KBM-7 (cell line): ENCODE measurements at regions not wholly inside any gene's neighbourhood (a gene's known extent, or its start where the extent isn't known, plus 50 kb on each side); places are given as distances from the start of the nearest gene placed in this dataset.
"Not testable (repeated sequence)": the region's sequence is repeated elsewhere in the genome, so short reads cannot be mapped to it uniquely, and the experiment has no call there.

Source experiments
- DNase-seq: peaks from one replicate; pipeline ENCODE4 v3.0.0-alpha.2; 2015
- in situ Hi-C: fragments of 300-500 bp; cut with MboI; formaldehyde crosslinking; loops from 2 replicates; pipeline ENCODE4 v1.14.3; 2020; ENCODE audit warnings: low sequenced_read_pairs, low pct_unique_long_range_greater_than_20kb, mixed read lengths

- in situ Hi-C loops, result no loop called here
Observed at GRCh38 chr12:25771476-25771875, 187.0 kb upstream of the RASSF8 start.

DNA sequence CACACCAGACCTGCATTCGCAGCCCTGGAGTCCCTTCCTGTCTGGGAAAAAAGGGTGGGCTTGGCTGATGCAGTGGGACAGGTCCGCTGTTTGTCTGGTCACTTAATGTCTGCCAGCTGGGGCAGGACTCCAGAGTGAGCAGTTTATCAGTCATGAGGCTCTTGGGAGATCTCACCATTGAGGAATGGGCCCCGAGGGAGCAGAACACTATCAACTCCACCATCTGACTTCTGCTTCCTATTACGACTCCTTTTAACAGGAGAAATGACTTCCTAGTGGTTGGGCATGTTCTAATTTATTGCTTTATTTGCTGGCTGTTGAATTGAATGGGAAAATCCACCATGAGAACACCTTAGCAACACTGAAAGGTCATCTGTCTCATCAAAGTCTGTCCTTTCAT is 182.5 kb upstream of the RASSF8 start:
- DNase-seq, result peak; percentile 62
- in situ Hi-C loops, result no loop called here

More at GRCh38 chr12:25771476-25771875, 187.0 kb upstream of the RASSF8 start:
- DNase-seq, result no peak

- in situ Hi-C loops, result no loop called here
Observed at GRCh38 chr12:25780771-25781170, 177.7 kb upstream of the RASSF8 start.

GRCh38 chr12:25781232-25781631 is 177.2 kb upstream of the RASSF8 start:
- no peak for DNase-seq
- in situ Hi-C loops, result no loop called here

More at GRCh38 chr12:25780771-25781170, 177.7 kb upstream of the RASSF8 start:
- DNase-seq, result no peak

DNA sequence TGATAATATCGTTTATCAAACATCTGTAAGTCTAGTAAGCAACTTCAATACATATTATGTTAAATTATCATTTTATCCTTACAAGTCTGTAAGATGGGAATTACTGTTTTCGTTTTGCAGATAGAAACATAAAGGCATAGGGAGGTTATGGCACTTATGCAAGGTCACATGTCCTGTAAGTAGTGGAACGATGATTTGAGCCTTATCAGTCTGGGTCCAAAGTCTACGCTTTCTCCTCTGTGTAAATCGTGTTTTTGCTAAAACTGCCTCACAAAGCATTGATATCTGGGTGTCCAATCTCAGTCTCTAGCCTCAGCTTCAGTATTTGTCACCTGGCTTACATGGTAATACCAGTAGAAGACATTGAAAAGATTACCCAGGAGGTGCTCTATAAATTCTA is 174.9 kb upstream of the RASSF8 start:
- in situ Hi-C loops, result no loop called here
- DNase-seq, result no peak

- no peak for DNase-seq
- in situ Hi-C loops, result no loop called here
Observed at GRCh38 chr12:25784669-25785068, 173.8 kb upstream of the RASSF8 start.

GRCh38 chr12:25785134-25785533 is 173.3 kb upstream of the RASSF8 start:
- in situ Hi-C loops, result no loop called here
- no peak for DNase-seq

- in situ Hi-C loops, result no loop called here
- DNase-seq, result no peak
Observed at GRCh38 chr12:25787701-25788100, 170.8 kb upstream of the RASSF8 start.

DNA sequence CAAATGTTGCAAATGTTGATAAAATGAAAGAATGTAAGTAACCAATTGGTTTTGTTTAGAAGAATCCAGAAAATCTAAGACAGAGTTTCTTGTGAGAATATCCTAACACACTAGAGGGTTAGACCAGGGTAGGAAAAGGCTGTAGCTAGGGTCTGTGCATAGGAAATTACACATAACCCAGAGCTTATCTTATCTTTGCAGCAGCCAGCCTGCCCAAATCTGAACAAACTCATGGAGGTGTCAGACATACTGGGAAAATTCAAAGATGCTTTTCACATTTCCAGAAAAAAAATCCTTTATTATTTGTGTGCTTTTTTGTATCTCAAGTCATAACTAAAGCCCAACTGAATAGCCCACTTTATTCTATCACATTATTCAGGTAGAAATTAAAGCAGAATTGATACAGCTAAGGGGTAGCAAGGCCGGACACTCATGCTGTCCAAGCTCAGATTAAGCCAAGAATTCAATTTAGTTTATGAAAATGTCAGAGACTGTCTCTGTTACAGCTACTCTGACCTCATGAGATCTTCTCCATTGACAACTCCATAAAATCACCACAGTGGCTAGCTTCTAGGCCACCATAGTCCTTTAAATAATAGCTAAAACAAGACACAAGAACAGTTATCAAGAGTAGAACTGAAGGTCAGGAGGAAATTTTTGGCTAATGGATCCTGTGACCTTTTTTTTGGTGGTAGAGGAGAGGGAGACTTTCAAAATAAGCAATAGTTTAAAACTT is 169.6 kb upstream of the RASSF8 start:
- DNase-seq, result no peak
- in situ Hi-C loops, result no loop called here

GRCh38 chr12:25789541-25789944 is 168.9 kb upstream of the RASSF8 start:
- DNase-seq, result no peak
- in situ Hi-C loops, result no loop called here

DNA sequence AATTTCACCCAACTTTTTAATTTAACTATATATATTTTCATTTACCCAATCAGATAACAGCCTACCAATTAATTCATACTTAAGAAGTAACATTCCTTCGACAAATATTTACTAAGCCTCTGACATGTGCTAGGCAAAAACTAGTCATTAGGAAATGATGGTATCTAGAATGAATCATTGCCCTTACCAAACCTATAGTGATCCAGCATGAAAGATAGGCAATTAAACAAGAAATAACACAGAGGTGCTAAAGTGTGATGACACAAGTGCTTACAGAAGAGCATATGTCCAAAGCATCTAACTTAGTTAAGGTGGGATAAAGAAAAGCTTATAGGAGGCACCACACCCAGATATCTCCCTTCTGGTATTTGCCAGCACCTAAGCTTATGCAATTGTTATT is 166.5 kb upstream of the RASSF8 start:
- in situ Hi-C loops, result no loop called here
- no peak for DNase-seq

GRCh38 chr12:25793196-25793595 is 165.3 kb upstream of the RASSF8 start:
- DNase-seq, result no peak
- in situ Hi-C loops, result no loop called here

- in situ Hi-C loops, result no loop called here
- DNase-seq, result no peak
Observed at GRCh38 chr12:25794571-25794970, 163.9 kb upstream of the RASSF8 start.

- in situ Hi-C loops, result no loop called here
- no peak for DNase-seq
Observed at GRCh38 chr12:25796523-25797000, 161.9 kb upstream of the RASSF8 start.

- in situ Hi-C loops, result no loop called here
- no peak for DNase-seq
Observed at GRCh38 chr12:25797386-25797785, 161.1 kb upstream of the RASSF8 start.

GRCh38 chr12:25797949-25798348 is 160.5 kb upstream of the RASSF8 start:
- DNase-seq, result no peak
- in situ Hi-C loops, result no loop called here

DNA sequence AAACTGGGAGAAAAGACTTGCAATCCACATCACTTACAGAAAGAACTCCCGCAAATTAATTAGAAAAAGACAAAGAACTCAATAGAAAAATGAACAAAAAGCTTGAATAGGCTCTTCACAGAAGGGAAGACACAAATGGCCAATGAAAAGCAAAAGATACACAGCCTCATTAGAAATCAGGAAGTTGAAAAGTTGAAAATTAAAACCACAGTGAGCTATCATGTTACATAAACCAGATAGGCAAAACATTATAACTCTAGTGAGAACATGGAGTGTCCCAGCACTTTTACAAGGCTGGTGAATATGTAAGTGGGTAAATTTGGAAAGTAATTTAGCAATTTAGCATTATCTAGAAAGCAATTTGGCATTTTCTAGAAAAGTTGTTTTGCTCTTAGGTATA is 158.4 kb upstream of the RASSF8 start:
- in situ Hi-C loops, result no loop called here
- peak; percentile 68 for DNase-seq

DNA sequence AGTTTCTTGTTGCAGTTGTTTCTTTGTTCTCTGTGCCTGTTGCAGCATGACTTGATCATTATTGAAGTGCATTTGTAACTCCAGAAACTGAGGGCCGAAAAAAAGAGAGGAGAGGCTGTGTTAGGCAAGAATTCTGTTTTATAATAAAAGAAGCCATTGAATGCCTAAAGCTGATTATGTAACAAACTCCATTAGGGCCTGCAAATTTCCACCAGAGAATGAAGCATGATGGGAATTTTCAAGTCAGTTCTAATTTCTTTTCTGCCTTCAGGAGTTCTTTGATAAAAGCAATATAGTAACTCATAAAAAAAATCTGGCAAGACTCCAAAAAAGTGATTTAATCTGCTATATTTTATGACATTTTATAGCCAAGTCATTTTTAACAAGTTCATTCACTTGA is 156.7 kb upstream of the RASSF8 start:
- in situ Hi-C loops, result no loop called here
- DNase-seq, result no peak

GRCh38 chr12:25802143-25802542 is 156.3 kb upstream of the RASSF8 start:
- DNase-seq, result no peak
- in situ Hi-C loops, result no loop called here

GRCh38 chr12:25803029-25803664 is 155.3 kb upstream of the RASSF8 start:
- in situ Hi-C loops, DNase-seq: not testable (repeated sequence)

- in situ Hi-C loops, DNase-seq: not testable (repeated sequence)
Observed at GRCh38 chr12:25804286-25804685, 154.2 kb upstream of the RASSF8 start.
